ENCODE measurements at regions not wholly inside any gene's neighbourhood (a gene's known extent, or its start where the extent isn't known, plus 50 kb on each side); places are given as distances from the start of the nearest gene placed in this dataset.

- BruUV-seq (replicated peaks) = no TSS peak
- intact Hi-C loops (cut with micrococcal nuclease; ENCODE audit: unreplicated experiment) = no loop called here
- Histone ChIP-seq H3K27ac (ENCODE audit: low read length) (no peak overlapping the region), H3K9me3 (ENCODE audit: control insufficient read depth, insufficient read depth, low read depth, low read length) (no peaks in the 10 kb centered on the region), H3K36me3 (ENCODE audit: control insufficient read depth, insufficient read depth, low read length) (no peaks in the 10 kb centered on the region), H3K4me3 (ENCODE audit: low read depth in 2 of 2, low read length in 2 of 2) (no peak overlapping the region), H3K4me1 (ENCODE audit: control insufficient read depth, insufficient read depth, low read length) (no peaks in the 10 kb centered on the region), H3K27me3 (ENCODE audit: control insufficient read depth, insufficient read depth, low read length) (no peaks in the 10 kb centered on the region)
- ATAC-seq (no peak), DNase-seq (ENCODE audit: low read depth, low spot score) (no peak)
- ChIA-PET CTCF (no interaction called here), POLR2A (no interaction called here)
- in situ Hi-C loops (cut with HindIII; ENCODE audit: low pct_unique_long_range_greater_than_20kb, low sequenced_read_pairs) = no loop called here
- TF ChIP-seq SIN3A (IDR thresholded peaks at IDR 0.05; ENCODE audit: borderline replicate concordance, insufficient read depth, low read depth, low read length) = no peak
- no peak for TF ChIP-seq REST (IDR thresholded peaks at IDR 0.05; ENCODE audit: insufficient read depth in 1 of 2, low read depth in 2 of 2, low read length in 1 of 2)
- TF ChIP-seq TCF7L2 (IDR thresholded peaks at IDR 0.05; ENCODE audit: low read depth, low read length) = no peak
- TF ChIP-seq POLR2AphosphoS5 (IDR thresholded peaks at IDR 0.05; ENCODE audit: low read depth, low read length) = no peak
- TF ChIP-seq CTCF (IDR thresholded peaks at IDR 0.05) = no peak
These were observed 1965.9 kb downstream of the TP53TG3F start for GRCh38 chr16:35425270-35425669.

GRCh38 chr16:35431829-35432663 lies 1972.6 kb downstream of the TP53TG3F start:
- ChIA-PET POLR2A (no interaction called here), CTCF (no interaction called here)
- TF ChIP-seq SIN3A (IDR thresholded peaks at IDR 0.05; ENCODE audit: borderline replicate concordance, insufficient read depth, low read depth, low read length) (no peak), CTCF (IDR thresholded peaks at IDR 0.05) (peak; percentile 68)
- in situ Hi-C loops (cut with HindIII; ENCODE audit: low pct_unique_long_range_greater_than_20kb, low sequenced_read_pairs) = no loop called here
- no peaks in the 10 kb centered on the region for H3K27me3 ChIP-seq (ENCODE audit: control insufficient read depth, insufficient read depth, low read length)
- no peak overlapping the region for H3K4me3 ChIP-seq (ENCODE audit: low read depth in 2 of 2, low read length in 2 of 2)
- intact Hi-C loops (cut with micrococcal nuclease; ENCODE audit: unreplicated experiment) = no loop called here
- H3K27ac ChIP-seq (ENCODE audit: low read length) = no peak overlapping the region
- no peaks in the 10 kb centered on the region for H3K4me1 ChIP-seq (ENCODE audit: control insufficient read depth, insufficient read depth, low read length)
- no peaks in the 10 kb centered on the region for H3K36me3 ChIP-seq (ENCODE audit: control insufficient read depth, insufficient read depth, low read length)
- no TSS peak for BruUV-seq (replicated peaks)
- ATAC-seq = no peak
- H3K9me3 ChIP-seq (ENCODE audit: control insufficient read depth, insufficient read depth, low read depth, low read length) = no peaks in the 10 kb centered on the region
- peak; percentile 4 for DNase-seq (ENCODE audit: low read depth, low spot score)

Data from Panc1 (cell line).